Peyer's patch (tissue), 4 donors: ENCODE measurements at regions not wholly inside any gene's neighbourhood (a gene's known extent, or its start where the extent isn't known, plus 50 kb on each side); places are given as distances from the start of the nearest gene placed in this dataset.

Experiments
- CTCF ChIP-seq, 6 experiments: fragments of 450-650 bp in 4 of 6; fragments of 200-600 bp in 2 of 6; sonication (generic) in 1 of 6; IDR thresholded peaks; one replicate each; pipeline ENCODE4 v1.5.1; 2017 to 2019; ENCODE audit warnings: antibody characterized with exemption in 6 of 6, mild to moderate bottlenecking in 3 of 6, moderate library complexity in 1 of 6
- POLR2A ChIP-seq, 2 donors: fragments of 450-650 bp; IDR thresholded peaks; one replicate each; pipeline ENCODE4 v1.5.1; 2017; ENCODE audit warnings: antibody characterized with exemption in 2 of 2, mild to moderate bottlenecking in 2 of 2, moderate library complexity in 2 of 2

- no peak for TF ChIP-seq POLR2A (IDR thresholded peaks at IDR 0.05)
- TF ChIP-seq CTCF (IDR thresholded peaks at IDR 0.05) = no peak
Observed at GRCh38 chr6:148116001-148116400, 226.6 kb upstream of the SASH1 start.
